ENCODE measurements at regions not wholly inside any gene's neighbourhood (a gene's known extent, or its start where the extent isn't known, plus 50 kb on each side); places are given as distances from the start of the nearest gene placed in this dataset.
"Not testable (repeated sequence)": the region's sequence is repeated elsewhere in the genome, so short reads cannot be mapped to it uniquely, and the experiment has no call there.

- ATAC-seq (no peak), DNase-seq (no peak)
- H3K36me3 ChIP-seq: no peaks in the 10 kb centered on the region
- WGBS, 4 donors: 55 to 62% (median 60%) methylated on average over 4 of the region's 4 CpGs
- no peak overlapping the region for H3K4me3 ChIP-seq
- no peak for TF ChIP-seq CTCF (IDR thresholded peaks at IDR 0.05)
- no peak for TF ChIP-seq POLR2A (IDR thresholded peaks at IDR 0.05)
- no peaks in the 10 kb centered on the region for H3K27me3 ChIP-seq
- H3K27ac ChIP-seq: no peak overlapping the region
- intact Hi-C loops (cut with DNase I): no loop called here
- H3K4me1 ChIP-seq: no peaks in the 10 kb centered on the region
- no peaks in the 10 kb centered on the region for H3K9me3 ChIP-seq
These were observed 356.7 kb downstream of the NYAP2 start for GRCh38 chr2:225756198-225756597.

- intact Hi-C loops (cut with DNase I): no loop called here
- WGBS, 4 donors: 61 to 65% (median 63%) methylated on average over 2 of the region's 2 CpGs
- ATAC-seq: no peak
- peaks cover 0 to 2% (median 0%) of the 10 kb centered on the region in 12 donors for H3K9me3 ChIP-seq
- no peak overlapping the region for H3K27ac ChIP-seq
- DNase-seq: no peak
- no peaks in the 10 kb centered on the region for H3K4me1 ChIP-seq
- H3K4me3 ChIP-seq: no peak overlapping the region
- no peaks in the 10 kb centered on the region for H3K27me3 ChIP-seq
- TF ChIP-seq POLR2A (IDR thresholded peaks at IDR 0.05): no peak
- TF ChIP-seq CTCF (IDR thresholded peaks at IDR 0.05): no peak
- no peaks in the 10 kb centered on the region for H3K36me3 ChIP-seq
These were observed 349.1 kb downstream of the NYAP2 start for GRCh38 chr2:225748609-225749008.

- intact Hi-C loops (cut with DNase I); H3K36me3 ChIP-seq; ATAC-seq; H3K4me3 ChIP-seq; DNase-seq; H3K9me3 ChIP-seq; H3K4me1 ChIP-seq; H3K27me3 ChIP-seq; H3K27ac ChIP-seq: not testable (repeated sequence)
- WGBS, 4 donors: 92 to 96% (median 95%) methylated on average over 16 to 35 of the region's 35 CpGs
These were observed 344.5 kb downstream of the NYAP2 start for GRCh38 chr2:225743996-225744395.

GRCh38 chr2:225742487-225742886, 343.0 kb downstream of the NYAP2 start:
- ATAC-seq: no peak
- intact Hi-C loops (cut with DNase I): no loop called here
- Histone ChIP-seq H3K36me3 (no peaks in the 10 kb centered on the region), H3K27ac (no peak overlapping the region), H3K4me3 (no peak overlapping the region), H3K4me1 (no peaks in the 10 kb centered on the region), H3K9me3 (no peaks in the 10 kb centered on the region), H3K27me3 (peaks cover 0 to 4% (median 0%) of the 10 kb centered on the region in 9 donors)
- TF ChIP-seq CTCF (IDR thresholded peaks at IDR 0.05) (no peak), POLR2A (IDR thresholded peaks at IDR 0.05) (no peak)
- 86 to 94% (median 88%) methylated on average over 2 of the region's 2 CpGs for WGBS, 4 donors
- DNase-seq: no peak

- DNase-seq (no peak), ATAC-seq (no peak)
- Histone ChIP-seq H3K9me3 (no peaks in the 10 kb centered on the region), H3K4me1 (no peaks in the 10 kb centered on the region), H3K27me3 (peaks cover 0 to 4% (median 0%) of the 10 kb centered on the region in 9 donors), H3K36me3 (no peaks in the 10 kb centered on the region), H3K4me3 (no peak overlapping the region), H3K27ac (no peak overlapping the region)
- intact Hi-C loops (cut with DNase I): no loop called here
- 50 to 73% (median 57%) methylated on average over 3 of the region's 3 CpGs for WGBS, 4 donors
- TF ChIP-seq CTCF (IDR thresholded peaks at IDR 0.05) (no peak), POLR2A (IDR thresholded peaks at IDR 0.05) (no peak)
These were observed 340.6 kb downstream of the NYAP2 start for GRCh38 chr2:225740086-225740485.

Measured in heart left ventricle (tissue), 16 donors.